H1 (cell line): ENCODE measurements at regions not wholly inside any gene's neighbourhood (a gene's known extent, or its start where the extent isn't known, plus 50 kb on each side); places are given as distances from the start of the nearest gene placed in this dataset.

Experiments used
- CTCF ChIA-PET: fragments of 300-600 bp; sonication (Branson Sonifier 250); formaldehyde crosslinking; loops from one replicate; lab custom pipeline; 2021; ENCODE audit not compliant: partially characterized antibody; lab: Charles Lee
- POLR2A ChIA-PET: fragments of 300-600 bp; sonication (Branson Sonifier 250); formaldehyde crosslinking; loops from one replicate; lab custom pipeline; 2021; ENCODE audit warnings: inconsistent platforms; ENCODE audit not compliant: partially characterized antibody; lab: Charles Lee
- DNase-seq, 2 experiments: peaks; one replicate each; pipeline versions ENCODE4 v3.0.0 to v3.0.0-alpha.2; 2010 to 2022; ENCODE audit warnings: low spot score in 2 of 2, low read depth in 1 of 2, mixed read lengths in 1 of 2
- FAIRE-seq: peaks from 2 replicates; lab custom pipeline; 2011; peaks lifted over from hg19 to GRCh38; lab: Jason Lieb, UNC
- H2AFZ ChIP-seq: 2 replicates; pipeline ENCODE4 v1.8.1; 2012; ENCODE audit warnings: low read length, inconsistent platforms
- H2AK5ac ChIP-seq: 2 replicates; pipeline ENCODE4 v1.6.1; 2013; ENCODE audit warnings: low read depth, low read length
- H2BK120ac ChIP-seq: replicated peaks from 2 replicates; pipeline ENCODE3; 2013; ENCODE audit warnings: low read depth, low read length, inconsistent platforms
- H2BK12ac ChIP-seq: 2 replicates; pipeline ENCODE4 v1.6.1; 2013; ENCODE audit warnings: low read depth, low read length
- H2BK15ac ChIP-seq: 2 replicates; pipeline ENCODE4 v1.6.1; 2013; ENCODE audit warnings: low read length
- H2BK20ac ChIP-seq: 2 replicates; pipeline ENCODE4 v1.6.1; 2013; ENCODE audit warnings: low read length
- H2BK5ac ChIP-seq: 2 replicates; pipeline ENCODE4 v1.6.1; 2013; ENCODE audit warnings: low read depth, low read length
- H3K14ac ChIP-seq: 2 replicates; pipeline ENCODE4 v1.6.1; 2013; ENCODE audit warnings: inconsistent platforms; ENCODE audit not compliant: insufficient read length
- H3K18ac ChIP-seq: 2 replicates; pipeline ENCODE4 v1.6.1; 2013; ENCODE audit warnings: low read length; ENCODE audit errors: extremely low read depth
- H3K23ac ChIP-seq: 2 replicates; pipeline ENCODE4 v1.6.1; 2013; ENCODE audit warnings: inconsistent platforms; ENCODE audit not compliant: insufficient read length
- H3K23me2 ChIP-seq: 2 replicates; pipeline ENCODE4 v1.6.1; 2013; ENCODE audit warnings: low read depth, low read length
- H3K27ac ChIP-seq: 2 replicates; pipeline ENCODE4 v1.6.1; 2011; ENCODE audit warnings: low read depth, low read length, inconsistent platforms
- H3K27me3 ChIP-seq, 4 experiments: replicated peaks in 1 of 4; 1 replicate in 1 of 4; 2 replicates in 3 of 4; pipeline versions ENCODE4 v1.6.1 to v1.8.1; 2011 to 2013; ENCODE audit warnings: low read length in 3 of 4, mild to moderate bottlenecking in 3 of 4, inconsistent platforms in 2 of 4, mixed read lengths in 2 of 4, moderate library complexity in 1 of 4; ENCODE audit not compliant: control insufficient read depth in 3 of 4, insufficient read depth in 3 of 4; ENCODE audit errors: extremely low read depth in 1 of 4
- H3K36me3 ChIP-seq, 4 experiments: 2 replicates each; pipeline versions ENCODE4 v1.6.1 to v1.8.1; 2011 to 2013; ENCODE audit warnings: mild to moderate bottlenecking in 4 of 4, low read length in 3 of 4, moderate library complexity in 2 of 4, control low read depth in 1 of 4, inconsistent platforms in 1 of 4; ENCODE audit not compliant: insufficient read depth in 4 of 4, control insufficient read depth in 2 of 4
- H3K4ac ChIP-seq: replicated peaks from 2 replicates; pipeline ENCODE3; 2013; ENCODE audit warnings: low read length, low read depth, mixed read lengths, inconsistent platforms; ENCODE audit not compliant: insufficient read length
- H3K4me1 ChIP-seq, 4 experiments: replicated peaks in 1 of 4; 1 replicate in 1 of 4; 2 replicates in 3 of 4; pipeline versions ENCODE4 v1.6.1 to v1.8.1; 2011 to 2013; ENCODE audit warnings: low read length in 3 of 4, inconsistent platforms in 2 of 4, mixed read lengths in 1 of 4; ENCODE audit not compliant: insufficient read depth in 4 of 4, control insufficient read depth in 3 of 4
- H3K4me2 ChIP-seq, 2 experiments: 2 replicates each; pipeline versions ENCODE4 v1.6.1 to v1.8.1; 2011 to 2013; ENCODE audit warnings: low read depth in 2 of 2, low read length in 2 of 2, control low read depth in 1 of 2, inconsistent platforms in 1 of 2, mild to moderate bottlenecking in 1 of 2; ENCODE audit not compliant: insufficient read depth in 1 of 2
- H3K4me3 ChIP-seq, 4 experiments: fragments of 200-600, 300-600 bp in 1 of 4; sonication (generic), shearing (Covaris generic), sonication (Bioruptor Twin) in 1 of 4; 2 replicates each; pipeline versions ENCODE4 v1.5.1 to v1.8.1; 2011 to 2016; ENCODE audit warnings: low read length in 4 of 4, low read depth in 3 of 4, control low read depth in 2 of 4, inconsistent platforms in 2 of 4, mild to moderate bottlenecking in 2 of 4, mixed read lengths in 1 of 4, moderate library complexity in 1 of 4; ENCODE audit not compliant: insufficient read depth in 2 of 4; ENCODE audit errors: extremely low read depth in 1 of 4
- H3K56ac ChIP-seq: replicated peaks from 2 replicates; pipeline ENCODE3; 2013; ENCODE audit warnings: low read depth, mild to moderate bottlenecking, mixed read lengths, low read length, inconsistent platforms; ENCODE audit not compliant: insufficient read length
- H3K79me1 ChIP-seq: 2 replicates; pipeline ENCODE4 v1.6.1; 2013; ENCODE audit warnings: low read depth, low read length, control low read depth
- H3K79me2 ChIP-seq, 2 experiments: 2 replicates each; pipeline versions ENCODE4 v1.6.1 to v1.8.1; 2012 to 2013; ENCODE audit warnings: low read length in 2 of 2, mild to moderate bottlenecking in 2 of 2, inconsistent platforms in 1 of 2; ENCODE audit not compliant: insufficient read depth in 2 of 2, control insufficient read depth in 1 of 2
- H3K9ac ChIP-seq, 4 experiments: replicated peaks in 1 of 4; 1 replicate in 1 of 4; 2 replicates in 3 of 4; pipeline versions ENCODE4 v1.6.1 to v1.8.1; 2011 to 2013; ENCODE audit warnings: low read depth in 3 of 4, low read length in 3 of 4, control low read depth in 2 of 4, mild to moderate bottlenecking in 2 of 4, moderate library complexity in 2 of 4, inconsistent platforms in 1 of 4; ENCODE audit errors: extremely low read depth in 1 of 4
- H3K9me3 ChIP-seq, 2 experiments: 2 replicates each; pipeline versions ENCODE4 v1.6.1 to v1.8.1; 2012 to 2013; ENCODE audit warnings: mild to moderate bottlenecking in 2 of 2, moderate library complexity in 2 of 2, control low read depth in 1 of 2, inconsistent platforms in 1 of 2, low read depth in 1 of 2, low read length in 1 of 2, mixed read lengths in 1 of 2; ENCODE audit not compliant: insufficient read depth in 2 of 2
- H4K20me1 ChIP-seq, 2 experiments: replicated peaks in 1 of 2; 2 replicates each; pipeline versions ENCODE3 to v1.8.1; 2011 to 2013; ENCODE audit warnings: inconsistent platforms in 2 of 2, low read length in 2 of 2, mild to moderate bottlenecking in 1 of 2; ENCODE audit not compliant: insufficient read depth in 2 of 2, control insufficient read depth in 1 of 2
- H4K5ac ChIP-seq: 2 replicates; pipeline ENCODE4 v1.6.1; 2013; ENCODE audit warnings: low read length, low read depth, mixed read lengths, inconsistent platforms; ENCODE audit not compliant: insufficient read length
- H4K8ac ChIP-seq: 2 replicates; pipeline ENCODE4 v1.8.0; 2013; ENCODE audit warnings: mild to moderate bottlenecking, moderate library complexity, low read length, inconsistent platforms; ENCODE audit not compliant: insufficient read depth; ENCODE audit errors: extremely low read depth
- H4K91ac ChIP-seq: replicated peaks from 2 replicates; pipeline ENCODE3; 2013; ENCODE audit warnings: low read length, mixed read lengths, inconsistent platforms; ENCODE audit not compliant: insufficient read length
- KDM1A ChIP-seq: fragments of 200-600, 300-600 bp; sonication (generic); IDR thresholded peaks from 2 replicates; pipeline ENCODE4 v1.7.1; 2016; ENCODE audit warnings: mild to moderate bottlenecking, low read length, borderline replicate concordance
- SP1 ChIP-seq: IDR thresholded peaks from 2 replicates; pipeline ENCODE4 v1.6.1; 2011; ENCODE audit warnings: low read depth, low read length
- WGBS, 2 experiments: shearing (Covaris generic) in 1 of 2; methylation state at CpG; one replicate each; pipeline versions ENCODE4 v1.1.6 to v1.1.7; 2013 to 2015; ENCODE audit warnings: low lambda C conversion rate in 2 of 2, mixed read lengths in 2 of 2, inconsistent platforms in 1 of 2, low coverage in 1 of 2, missing lambda C conversion rate in 1 of 2; ENCODE audit not compliant: insufficient replicate concordance in 2 of 2, insufficient coverage in 1 of 2, insufficient read length in 1 of 2; ENCODE audit errors: extremely low coverage in 1 of 2, missing lambda C conversion rate in 1 of 2; 5-methylcytosine and 5-hydroxymethylcytosine counted together

DNA sequence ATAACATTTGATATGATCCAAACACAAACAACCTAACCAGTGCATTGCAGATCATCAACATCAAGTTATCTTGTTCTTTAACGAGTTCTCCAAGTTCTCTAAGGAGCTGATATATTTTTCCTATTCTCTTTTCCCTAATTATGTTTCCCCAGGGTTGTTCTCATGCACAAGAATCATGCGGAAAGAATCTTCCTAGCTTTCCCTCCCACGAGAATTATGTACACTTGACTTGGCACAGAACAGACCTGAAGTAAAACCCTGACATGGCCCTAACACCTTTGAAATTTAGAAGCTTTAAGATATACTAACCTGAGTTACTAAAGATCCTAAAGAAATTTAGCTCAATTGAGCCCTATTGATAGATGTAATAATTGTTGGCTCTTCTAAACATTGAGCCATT lies 110.7 kb upstream of the FST start:
- Histone ChIP-seq H2AFZ (no peak overlapping the region), H3K23me2 (no peaks in the 10 kb centered on the region), H4K91ac (no peak overlapping the region), H4K5ac (no peak overlapping the region), H3K14ac (no peak overlapping the region), H3K27ac (no peak overlapping the region), H3K4me2 (no peak overlapping the region), H3K27me3 (no peaks in the 10 kb centered on the region), H2BK20ac (no peak overlapping the region), H4K20me1 (no peaks in the 10 kb centered on the region), H3K79me2 (no peaks in the 10 kb centered on the region), H2AK5ac (no peak overlapping the region)
- CTCF ChIA-PET: interaction anchor here (0.6 kb wide), 1 partner anchor 58 kb away, joined by 3 read pairs; no protein-coding TSS in a partner anchor
- no peak for TF ChIP-seq SP1
- TF ChIP-seq KDM1A: no peak
- TF ChIP-seq, all 59 proteins: peak for 0
- Histone ChIP-seq H3K9ac (no peak overlapping the region), H2BK5ac (no peak overlapping the region), H2BK12ac (no peak overlapping the region), H3K23ac (no peak overlapping the region), H3K56ac (no peak overlapping the region), H3K4ac (no peak overlapping the region), H3K9me3 (no peaks in the 10 kb centered on the region), H3K36me3 (no peaks in the 10 kb centered on the region), H2BK120ac (no peak overlapping the region), H3K4me3 (no peak overlapping the region), H4K8ac (no peak overlapping the region), H3K18ac (no peak overlapping the region), H3K4me1 (no peaks in the 10 kb centered on the region), H3K79me1 (no peaks in the 10 kb centered on the region), H2BK15ac (no peak overlapping the region)
- no peak for DNase-seq
- WGBS, 2 experiments: 77% methylated on average over 3 of the region's 3 CpGs; no CpG with 5 or more reads in 1 of the 2 experiments
- FAIRE-seq: no peak
- POLR2A ChIA-PET: no interaction called here
